ENCODE measurements at regions not wholly inside any gene's neighbourhood (a gene's known extent, or its start where the extent isn't known, plus 50 kb on each side); places are given as distances from the start of the nearest gene placed in this dataset.

GRCh38 chrX:27893871-27894270 lies 86.1 kb downstream of the MAGEB10 start:
- Histone ChIP-seq H3K79me2 (ENCODE audit: control insufficient read depth, insufficient read depth, low read length) (no peaks in the 10 kb centered on the region), H3K36me3 (ENCODE audit: control insufficient read depth, insufficient read depth, low read length) (no peaks in the 10 kb centered on the region), H3K27me3 (ENCODE audit: control insufficient read depth in 2 of 2, insufficient read depth in 2 of 2, low read length in 2 of 2) (no peaks in the 10 kb centered on the region), H3K4me3 (no peak overlapping the region), H3K9me1 (ENCODE audit: control insufficient read depth, insufficient read depth, low read length) (no peaks in the 10 kb centered on the region), H2AFZ (ENCODE audit: low read depth, low read length) (no peak overlapping the region), H3K9ac (ENCODE audit: insufficient read depth in 1 of 2, low read depth in 2 of 2, low read length in 2 of 2) (no peak overlapping the region), H3K4me1 (replicated peaks in 1 of 2; ENCODE audit: control insufficient read depth in 2 of 2, insufficient read depth in 2 of 2, low read length in 2 of 2) (no peaks in the 10 kb centered on the region), H3K27ac (ENCODE audit: extremely low read depth, low read depth, low read length) (no peak overlapping the region), H3K4me2 (ENCODE audit: insufficient read depth, low read length) (no peak overlapping the region), H3K9me3 (replicated peaks; ENCODE audit: control insufficient read depth, insufficient read depth, low read depth, low read length) (no peaks in the 10 kb centered on the region), H4K20me1 (replicated peaks; ENCODE audit: control insufficient read depth, insufficient read depth, low read length) (no peaks in the 10 kb centered on the region)
- intact Hi-C loops (cut with micrococcal nuclease) = no loop called here
- in situ Hi-C loops (cut with MboI) = no loop called here
- DNase-seq (ENCODE audit: extremely low read depth in 1 of 4, low spot score in 3 of 4) (no peak), FAIRE-seq (no peak), ATAC-seq (no peak)
- CTCF ChIA-PET (ENCODE audit: low intra/inter-chr PET ratio) = no interaction called here
- no TSS peak for BruUV-seq (replicated peaks)
- 0% methylated on average over 2 of the region's 2 CpGs for WGBS (ENCODE audit: insufficient coverage, low coverage, missing lambda C conversion rate)
- POLR2A ChIA-PET = no interaction called here
- TF ChIP-seq ZC3H4 (CRISPR knock-in tag; IDR thresholded peaks at IDR 0.05; ENCODE audit: borderline replicate concordance) (no peak), SP1 (CRISPR knock-in tag; IDR thresholded peaks at IDR 0.05) (no peak), SMARCE1 (IDR thresholded peaks at IDR 0.05) (no peak), NCOA1 (IDR thresholded peaks at IDR 0.05; ENCODE audit: low read depth) (no peak), E2F3 (CRISPR knock-in tag; IDR thresholded peaks at IDR 0.05) (no peak), ESRRB (CRISPR knock-in tag; IDR thresholded peaks at IDR 0.05; ENCODE audit: borderline replicate concordance) (no peak), REST (IDR thresholded peaks at IDR 0.05; ENCODE audit: borderline replicate concordance) (no peak), REST (CRISPR knock-in tag; IDR thresholded peaks at IDR 0.05; ENCODE audit: low read depth) (no peak), ZNF395 (CRISPR knock-in tag; IDR thresholded peaks at IDR 0.05) (no peak)

Data from K562 (cell line).